ENCODE measurements at regions not wholly inside any gene's neighbourhood (a gene's known extent, or its start where the extent isn't known, plus 50 kb on each side); places are given as distances from the start of the nearest gene placed in this dataset.

GRCh38 chr11:119520400-119520799 is 97.4 kb upstream of the THY1 start:
- TF ChIP-seq CTCF (IDR thresholded peaks at IDR 0.05) (no peak), POLR2AphosphoS5 (IDR thresholded peaks at IDR 0.05; ENCODE audit: insufficient read depth in 1 of 2, low read depth in 1 of 2) (no peak), POLR2A (IDR thresholded peaks at IDR 0.05) (no peak)
